ENCODE measurements at regions not wholly inside any gene's neighbourhood (a gene's known extent, or its start where the extent isn't known, plus 50 kb on each side); places are given as distances from the start of the nearest gene placed in this dataset.
"Not testable (repeated sequence)": the region's sequence is repeated elsewhere in the genome, so short reads cannot be mapped to it uniquely, and the experiment has no call there.

DNA sequence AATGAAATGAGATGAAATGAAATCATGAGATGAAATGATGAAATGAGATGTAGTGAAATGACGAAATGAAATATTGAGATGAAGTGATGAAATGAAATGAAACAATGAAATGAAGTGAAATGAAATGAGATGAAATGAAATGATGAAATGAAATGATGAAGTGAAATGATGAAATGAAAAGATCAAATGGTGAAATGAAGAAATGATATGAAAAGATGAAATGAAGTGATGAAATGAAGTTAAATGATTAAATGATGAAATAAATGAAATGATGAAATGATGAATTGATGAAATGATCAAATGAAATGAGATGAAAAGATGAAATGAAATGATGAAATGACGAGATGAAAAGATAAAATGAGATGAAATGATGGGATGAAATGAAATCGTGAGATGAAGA, 132.3 kb upstream of the TP53TG3D start:
- H4K91ac ChIP-seq (replicated peaks; ENCODE audit: insufficient read length, low read length); H3K27me3 ChIP-seq (replicated peaks in 1 of 4; ENCODE audit: control insufficient read depth in 3 of 4, extremely low read depth in 1 of 4, insufficient read depth in 3 of 4, low read length in 3 of 4); H3K23me2 ChIP-seq (ENCODE audit: low read depth, low read length); H3K79me2 ChIP-seq (ENCODE audit: control insufficient read depth in 1 of 2, insufficient read depth in 2 of 2, low read length in 2 of 2); H3K4me2 ChIP-seq (ENCODE audit: insufficient read depth in 1 of 2, low read depth in 2 of 2, low read length in 2 of 2); FAIRE-seq; H2BK120ac ChIP-seq (replicated peaks; ENCODE audit: low read depth, low read length); H4K8ac ChIP-seq (ENCODE audit: extremely low read depth, insufficient read depth, low read length); H3K9ac ChIP-seq (replicated peaks in 1 of 4; ENCODE audit: extremely low read depth in 1 of 4, low read depth in 3 of 4, low read length in 3 of 4); POLR2A ChIA-PET (ENCODE audit: partially characterized antibody); H3K27ac ChIP-seq (ENCODE audit: low read depth, low read length); H2BK20ac ChIP-seq (ENCODE audit: low read length); H3K36me3 ChIP-seq (ENCODE audit: control insufficient read depth in 2 of 4, insufficient read depth in 4 of 4, low read length in 3 of 4); H2AK5ac ChIP-seq (ENCODE audit: low read depth, low read length); H3K56ac ChIP-seq (replicated peaks; ENCODE audit: insufficient read length, low read depth, low read length); H2AFZ ChIP-seq (ENCODE audit: low read length); H4K20me1 ChIP-seq (replicated peaks in 1 of 2; ENCODE audit: control insufficient read depth in 1 of 2, insufficient read depth in 2 of 2, low read length in 2 of 2); H4K5ac ChIP-seq (ENCODE audit: insufficient read length, low read depth, low read length); H3K79me1 ChIP-seq (ENCODE audit: low read depth, low read length); H2BK12ac ChIP-seq (ENCODE audit: low read depth, low read length); H3K14ac ChIP-seq (ENCODE audit: insufficient read length); CTCF ChIA-PET (ENCODE audit: partially characterized antibody); DNase-seq (ENCODE audit: low read depth in 1 of 2, low spot score in 2 of 2); H3K18ac ChIP-seq (ENCODE audit: extremely low read depth, low read length); H3K4ac ChIP-seq (replicated peaks; ENCODE audit: insufficient read length, low read depth, low read length); H2BK5ac ChIP-seq (ENCODE audit: low read depth, low read length); H3K23ac ChIP-seq (ENCODE audit: insufficient read length); H2BK15ac ChIP-seq (ENCODE audit: low read length); H3K4me1 ChIP-seq (replicated peaks in 1 of 4; ENCODE audit: control insufficient read depth in 3 of 4, insufficient read depth in 4 of 4, low read length in 3 of 4); H3K4me3 ChIP-seq (ENCODE audit: extremely low read depth in 1 of 4, insufficient read depth in 2 of 4, low read depth in 3 of 4, low read length in 4 of 4): not testable (repeated sequence)
- WGBS, 2 experiments (ENCODE audit: extremely low coverage in 1 of 2, insufficient coverage in 1 of 2, insufficient read length in 1 of 2, insufficient replicate concordance in 2 of 2, low coverage in 1 of 2, low lambda C conversion rate in 2 of 2, missing lambda C conversion rate in 1 of 2) = 84 to 100% methylated on average over 3 of the region's 3 CpGs
- H3K9me3 ChIP-seq (ENCODE audit: insufficient read depth in 2 of 2, low read depth in 1 of 2, low read length in 1 of 2) = peaks cover 0 to 13% of the 10 kb centered on the region in 2 experiments; a peak in 1 of 4 replicates

GRCh38 chr16:32121273-32121900, 131.7 kb upstream of the TP53TG3D start:
- H2BK15ac ChIP-seq (ENCODE audit: low read length); H2AFZ ChIP-seq (ENCODE audit: low read length); H3K23me2 ChIP-seq (ENCODE audit: low read depth, low read length); H3K56ac ChIP-seq (replicated peaks; ENCODE audit: insufficient read length, low read depth, low read length); H3K4me2 ChIP-seq (ENCODE audit: insufficient read depth in 1 of 2, low read depth in 2 of 2, low read length in 2 of 2); H3K14ac ChIP-seq (ENCODE audit: insufficient read length); H2BK5ac ChIP-seq (ENCODE audit: low read depth, low read length); H3K4me3 ChIP-seq (ENCODE audit: extremely low read depth in 1 of 4, insufficient read depth in 2 of 4, low read depth in 3 of 4, low read length in 4 of 4); H2BK12ac ChIP-seq (ENCODE audit: low read depth, low read length); H3K79me2 ChIP-seq (ENCODE audit: control insufficient read depth in 1 of 2, insufficient read depth in 2 of 2, low read length in 2 of 2); POLR2A ChIA-PET (ENCODE audit: partially characterized antibody); H4K20me1 ChIP-seq (replicated peaks in 1 of 2; ENCODE audit: control insufficient read depth in 1 of 2, insufficient read depth in 2 of 2, low read length in 2 of 2); H2BK20ac ChIP-seq (ENCODE audit: low read length); H2BK120ac ChIP-seq (replicated peaks; ENCODE audit: low read depth, low read length); H4K91ac ChIP-seq (replicated peaks; ENCODE audit: insufficient read length, low read length); H3K4me1 ChIP-seq (replicated peaks in 1 of 4; ENCODE audit: control insufficient read depth in 3 of 4, insufficient read depth in 4 of 4, low read length in 3 of 4); H2AK5ac ChIP-seq (ENCODE audit: low read depth, low read length); H4K8ac ChIP-seq (ENCODE audit: extremely low read depth, insufficient read depth, low read length); FAIRE-seq; H3K36me3 ChIP-seq (ENCODE audit: control insufficient read depth in 2 of 4, insufficient read depth in 4 of 4, low read length in 3 of 4); H3K9me3 ChIP-seq (ENCODE audit: insufficient read depth in 2 of 2, low read depth in 1 of 2, low read length in 1 of 2); H3K18ac ChIP-seq (ENCODE audit: extremely low read depth, low read length); H3K4ac ChIP-seq (replicated peaks; ENCODE audit: insufficient read length, low read depth, low read length); H3K79me1 ChIP-seq (ENCODE audit: low read depth, low read length); H3K27me3 ChIP-seq (replicated peaks in 1 of 4; ENCODE audit: control insufficient read depth in 3 of 4, extremely low read depth in 1 of 4, insufficient read depth in 3 of 4, low read length in 3 of 4); H3K23ac ChIP-seq (ENCODE audit: insufficient read length); CTCF ChIA-PET (ENCODE audit: partially characterized antibody); DNase-seq (ENCODE audit: low read depth in 1 of 2, low spot score in 2 of 2); H3K9ac ChIP-seq (replicated peaks in 1 of 4; ENCODE audit: extremely low read depth in 1 of 4, low read depth in 3 of 4, low read length in 3 of 4); H4K5ac ChIP-seq (ENCODE audit: insufficient read length, low read depth, low read length); H3K27ac ChIP-seq (ENCODE audit: low read depth, low read length): not testable (repeated sequence)
- WGBS, 2 experiments (ENCODE audit: extremely low coverage in 1 of 2, insufficient coverage in 1 of 2, insufficient read length in 1 of 2, insufficient replicate concordance in 2 of 2, low coverage in 1 of 2, low lambda C conversion rate in 2 of 2, missing lambda C conversion rate in 1 of 2) = 77 to 100% methylated on average over 1 to 2 of the region's 2 CpGs
